ENCODE measurements at regions not wholly inside any gene's neighbourhood (a gene's known extent, or its start where the extent isn't known, plus 50 kb on each side); places are given as distances from the start of the nearest gene placed in this dataset.

DNA sequence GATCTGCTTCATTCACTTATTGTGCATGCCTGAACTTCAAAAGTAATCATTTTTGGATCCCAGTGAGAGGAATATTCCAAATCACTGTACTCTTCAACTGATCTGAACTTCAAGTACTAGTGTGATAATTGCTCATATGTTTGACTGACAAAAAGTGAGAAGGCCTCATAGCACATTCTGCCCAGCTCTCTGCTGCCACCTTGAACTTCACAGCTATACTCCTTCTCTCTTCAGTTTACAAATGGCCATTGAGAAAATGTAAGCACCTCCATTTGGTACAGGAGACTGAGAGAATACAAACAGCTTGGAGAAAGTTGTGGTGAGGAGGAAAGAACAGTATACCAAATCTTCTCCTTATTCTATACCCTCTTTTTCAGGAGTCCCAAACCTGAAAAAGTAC is 946.0 kb upstream of the CHAC2 start:
- DNase-seq = no peak

DNA sequence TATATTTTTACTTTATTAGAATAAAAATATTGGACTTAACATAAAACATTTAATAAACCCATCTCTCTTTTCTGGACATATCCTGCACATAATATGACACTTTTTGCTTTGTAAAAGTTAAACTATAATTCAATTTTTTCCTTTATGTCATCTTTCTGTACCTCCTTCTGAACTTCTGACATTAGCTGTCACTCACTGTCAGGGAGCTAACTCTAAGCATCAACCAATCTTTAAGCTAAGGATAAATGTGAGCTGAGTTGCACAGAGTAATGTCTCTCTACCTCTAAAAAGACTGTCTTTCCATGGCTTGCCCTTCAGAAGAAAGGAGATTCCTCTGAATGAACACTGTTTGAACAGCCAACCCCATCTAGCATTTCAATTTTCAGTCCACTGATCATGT is 948.6 kb upstream of the CHAC2 start:
- DNase-seq = no peak

DNA sequence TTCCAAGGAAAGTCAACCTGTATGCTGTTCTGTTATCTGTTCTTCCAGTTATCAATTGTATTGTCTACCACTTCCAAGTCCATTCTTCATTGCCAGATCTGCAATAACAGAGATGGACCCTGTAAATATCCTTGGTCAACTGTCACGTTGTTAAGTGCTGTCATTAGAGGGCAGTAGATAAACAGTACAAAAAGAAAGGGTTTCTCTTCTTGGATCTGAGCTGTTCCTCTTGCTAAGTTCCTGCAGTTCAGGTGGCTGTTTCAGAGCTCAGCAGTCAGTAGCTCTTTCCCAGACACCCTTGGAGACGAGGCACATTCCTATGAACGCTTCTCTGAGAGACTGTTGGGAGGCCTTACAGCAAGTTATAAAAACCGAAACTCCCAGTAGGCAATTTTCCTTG is 957.1 kb upstream of the CHAC2 start:
- DNase-seq = no peak

DNA sequence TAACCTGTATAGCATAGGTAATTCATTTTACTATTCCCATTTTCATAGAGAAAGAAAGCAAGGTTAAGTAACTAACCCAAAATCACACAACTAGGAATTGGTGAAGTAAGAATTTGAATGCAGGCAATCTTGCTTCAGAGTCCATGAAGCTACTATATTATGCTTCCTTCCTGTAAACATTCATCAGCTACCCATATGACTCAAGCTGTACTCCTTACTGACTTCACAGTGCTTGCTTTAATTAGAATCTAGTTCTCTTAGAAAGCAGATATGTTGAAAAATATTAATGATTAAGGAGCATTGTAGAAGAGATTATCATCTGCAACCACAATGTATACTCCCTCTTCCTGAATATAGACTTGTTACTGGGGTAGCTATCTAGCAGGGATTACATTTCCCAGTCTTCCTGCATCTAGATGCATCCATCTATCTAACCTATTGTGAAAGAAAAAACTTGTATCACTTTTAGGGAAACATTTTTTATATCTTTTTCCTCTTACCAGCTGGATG is 961.6 kb upstream of the CHAC2 start:
- no peak for DNase-seq

DNA sequence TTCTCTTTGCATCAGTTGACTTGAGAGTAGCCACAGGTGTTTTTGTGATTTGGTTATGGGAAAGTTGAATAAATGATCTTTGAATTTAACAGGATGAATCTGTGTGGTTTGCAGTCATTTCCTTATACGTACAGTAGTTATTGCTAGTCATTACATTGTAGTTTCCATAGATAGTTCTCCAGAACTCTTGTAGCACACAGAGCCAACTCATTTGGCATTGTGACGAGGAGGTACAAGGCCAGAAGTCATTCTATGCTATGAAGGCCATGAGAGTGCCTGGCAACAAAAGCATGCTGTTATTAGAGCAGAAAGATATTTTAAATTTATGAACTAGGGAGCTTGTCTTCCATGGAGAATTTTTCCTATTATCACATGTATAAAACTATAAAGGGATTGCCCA is 973.0 kb upstream of the CHAC2 start:
- no peak for DNase-seq

DNA sequence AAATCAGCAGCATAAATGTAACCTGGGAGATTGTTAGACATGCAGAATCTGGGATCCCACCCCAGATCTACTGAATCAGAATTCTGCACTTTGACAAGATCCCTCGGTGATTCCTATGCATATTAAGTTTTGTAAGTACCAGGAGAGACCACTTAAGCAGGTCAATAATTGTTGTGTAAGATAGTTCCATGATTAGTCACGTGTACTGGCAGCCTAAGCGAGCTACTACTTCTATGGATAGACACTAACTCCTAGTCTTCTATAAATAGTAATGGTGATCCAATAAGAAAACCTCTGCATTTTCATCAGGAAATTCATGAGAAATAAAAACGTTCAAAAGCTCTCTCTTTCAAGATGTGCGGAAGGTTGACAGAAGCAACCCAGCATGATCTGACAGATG is 988.2 kb upstream of the CHAC2 start:
- DNase-seq = no peak

DNA sequence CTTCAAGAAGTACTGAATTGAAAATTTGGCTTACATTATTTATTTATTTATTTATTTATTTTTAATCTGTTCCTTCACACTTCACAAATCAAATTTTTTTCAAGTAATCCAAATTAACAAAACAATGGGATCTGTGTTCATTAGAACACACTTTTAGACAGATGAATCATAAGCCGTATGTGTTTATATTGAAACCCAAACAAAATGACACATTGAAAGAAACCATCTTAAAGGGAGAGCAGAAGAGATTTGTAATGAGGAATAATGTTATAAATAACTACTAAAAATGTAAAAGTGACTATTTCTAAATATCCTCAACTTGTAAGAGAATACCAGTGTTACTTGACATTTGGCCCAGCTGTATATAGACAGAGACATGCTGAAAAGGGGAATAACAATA is 991.0 kb upstream of the CHAC2 start:
- no peak for DNase-seq

DNA sequence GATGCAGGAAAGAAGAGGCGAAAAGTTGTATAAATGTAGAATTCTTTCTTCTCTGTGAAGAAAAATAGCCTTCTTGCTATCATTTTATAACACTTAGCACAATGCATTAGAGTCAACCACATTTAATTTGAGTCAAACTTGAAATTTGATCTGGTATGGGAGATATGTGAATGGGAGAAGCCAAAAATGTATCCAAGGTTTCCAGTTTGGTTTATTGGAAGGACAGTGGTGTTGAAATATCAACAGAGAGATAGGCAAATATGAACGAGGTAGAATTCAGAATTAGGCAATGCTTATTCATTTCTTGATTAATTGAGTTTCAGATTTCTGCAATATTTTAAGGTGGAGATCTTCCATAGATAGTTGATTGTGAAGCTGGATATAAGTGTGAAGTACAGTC is 991.9 kb upstream of the CHAC2 start:
- no peak for DNase-seq

DNA sequence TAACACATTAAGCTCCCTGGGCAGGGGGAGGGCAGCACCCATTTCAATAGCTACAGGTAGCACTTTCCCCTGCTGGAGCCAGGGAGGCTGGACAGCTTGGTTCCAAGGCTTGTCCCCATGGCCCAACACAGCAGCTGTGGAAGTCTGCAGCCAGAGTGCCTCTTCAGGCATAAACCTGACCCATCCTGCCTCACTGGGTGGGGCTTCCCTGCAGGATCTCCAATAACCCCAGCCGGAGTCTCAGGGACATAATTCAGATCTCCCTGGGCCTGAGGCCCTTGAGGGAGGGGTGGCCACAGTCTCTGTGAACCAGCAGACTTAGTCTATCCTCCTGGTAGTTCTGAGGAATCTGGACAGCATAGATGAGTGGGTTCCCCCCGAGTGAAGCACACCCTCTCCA is 1001.9 kb upstream of the CHAC2 start:
- no peak for DNase-seq

DNA sequence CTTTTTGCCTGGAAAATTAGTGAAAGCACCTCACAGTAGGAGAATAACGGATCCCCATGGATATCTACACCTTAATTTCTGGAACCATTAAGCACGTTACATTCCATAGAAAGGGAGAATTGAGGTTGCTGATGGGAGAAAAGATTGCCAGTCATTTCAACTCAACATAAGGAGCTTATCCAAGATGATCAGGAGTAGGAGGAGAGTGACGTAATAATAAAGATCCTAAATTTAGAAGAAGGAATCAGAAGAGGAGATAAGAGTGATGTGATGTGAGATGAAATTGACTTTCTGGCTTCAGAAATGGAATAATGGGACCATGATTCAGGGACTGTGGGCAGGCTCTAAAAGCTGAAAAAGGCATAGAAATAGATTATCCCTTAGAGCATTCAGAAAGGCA is 1017.8 kb upstream of the CHAC2 start:
- no peak for DNase-seq

DNA sequence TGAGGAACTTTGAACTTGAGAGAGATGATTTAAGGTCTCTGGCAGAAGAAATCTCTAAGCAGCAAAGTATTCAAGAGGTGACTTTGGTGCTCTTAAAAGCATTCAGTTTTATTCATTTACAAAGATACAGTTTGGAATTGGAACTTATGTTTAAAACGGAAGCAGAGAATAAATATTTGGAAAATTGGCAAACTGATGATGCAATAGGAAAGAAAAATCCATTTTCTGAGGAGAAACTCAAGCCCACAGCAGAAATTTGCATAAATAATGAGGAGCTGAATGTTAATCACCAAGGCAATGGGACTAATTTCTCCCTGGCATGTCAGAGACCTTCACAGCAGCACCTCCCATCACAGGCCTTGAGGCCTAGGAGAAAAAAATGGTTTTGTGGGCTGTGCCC is 1022.5 kb upstream of the CHAC2 start:
- no peak for DNase-seq

DNA sequence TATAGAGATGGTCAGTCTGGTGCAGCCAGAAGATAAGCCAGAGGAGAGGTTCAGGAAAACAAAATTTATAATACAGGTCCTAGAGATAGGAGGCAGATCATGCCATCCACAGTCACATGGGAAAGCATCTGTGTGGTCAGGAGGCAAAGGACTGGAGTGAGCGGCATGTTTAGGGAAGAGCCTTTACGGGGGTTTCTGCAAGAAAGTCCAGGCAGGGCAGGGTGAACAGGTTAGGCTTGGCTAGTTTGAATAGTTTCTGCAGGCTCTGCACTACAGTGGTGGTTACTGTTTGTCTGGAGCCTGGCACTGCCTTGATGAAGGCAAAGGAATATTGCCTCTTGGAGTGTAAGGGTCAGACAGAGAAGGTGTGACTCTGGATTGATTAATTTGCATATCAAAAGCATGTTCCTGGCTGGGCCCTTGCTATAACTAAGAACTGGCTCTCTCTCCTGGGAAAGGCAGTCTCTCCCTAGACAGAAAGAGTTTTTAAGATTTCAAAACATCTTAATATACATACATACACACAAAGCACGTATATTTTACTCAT is 1034.7 kb upstream of the CHAC2 start:
- no peak for DNase-seq

DNA sequence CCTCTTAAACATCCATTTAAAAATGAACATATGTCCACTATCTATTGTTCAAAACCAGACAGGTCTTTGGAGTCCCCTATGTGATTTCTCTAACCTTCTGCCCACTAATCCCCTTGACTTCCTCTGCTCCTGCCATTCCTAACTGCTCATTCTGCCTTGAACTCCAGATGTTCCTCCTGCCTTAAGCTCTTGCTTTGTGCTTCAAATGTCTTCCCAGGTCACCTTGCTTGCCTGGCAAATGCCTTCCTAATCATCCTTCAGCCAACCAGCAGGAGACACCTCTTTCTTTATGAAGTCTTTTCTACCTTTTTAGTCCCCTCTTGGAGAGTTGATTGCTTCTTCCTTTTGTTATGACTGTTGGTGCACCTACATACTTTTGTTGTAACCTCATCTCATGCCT is 1043.0 kb upstream of the CHAC2 start:
- DNase-seq = no peak

DNA sequence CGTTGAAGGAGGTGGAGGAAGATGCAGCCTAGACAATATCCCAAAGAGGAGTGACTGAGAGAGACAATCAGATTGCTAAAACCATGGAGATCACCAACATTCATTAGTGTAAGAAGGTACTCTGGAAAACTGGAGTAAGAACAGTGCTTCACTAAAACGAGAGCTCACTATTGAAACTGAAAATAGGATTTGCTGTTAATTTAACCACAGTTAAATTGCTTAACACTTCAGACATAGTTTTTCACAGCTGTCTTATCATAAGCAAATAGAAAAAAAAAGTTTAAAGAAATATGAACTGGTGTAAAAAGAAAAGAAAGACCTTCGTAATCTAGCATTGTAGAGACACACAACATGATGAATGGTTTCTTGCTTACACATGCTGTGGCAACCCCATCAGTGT is 1049.8 kb upstream of the CHAC2 start:
- no peak for DNase-seq

DNA sequence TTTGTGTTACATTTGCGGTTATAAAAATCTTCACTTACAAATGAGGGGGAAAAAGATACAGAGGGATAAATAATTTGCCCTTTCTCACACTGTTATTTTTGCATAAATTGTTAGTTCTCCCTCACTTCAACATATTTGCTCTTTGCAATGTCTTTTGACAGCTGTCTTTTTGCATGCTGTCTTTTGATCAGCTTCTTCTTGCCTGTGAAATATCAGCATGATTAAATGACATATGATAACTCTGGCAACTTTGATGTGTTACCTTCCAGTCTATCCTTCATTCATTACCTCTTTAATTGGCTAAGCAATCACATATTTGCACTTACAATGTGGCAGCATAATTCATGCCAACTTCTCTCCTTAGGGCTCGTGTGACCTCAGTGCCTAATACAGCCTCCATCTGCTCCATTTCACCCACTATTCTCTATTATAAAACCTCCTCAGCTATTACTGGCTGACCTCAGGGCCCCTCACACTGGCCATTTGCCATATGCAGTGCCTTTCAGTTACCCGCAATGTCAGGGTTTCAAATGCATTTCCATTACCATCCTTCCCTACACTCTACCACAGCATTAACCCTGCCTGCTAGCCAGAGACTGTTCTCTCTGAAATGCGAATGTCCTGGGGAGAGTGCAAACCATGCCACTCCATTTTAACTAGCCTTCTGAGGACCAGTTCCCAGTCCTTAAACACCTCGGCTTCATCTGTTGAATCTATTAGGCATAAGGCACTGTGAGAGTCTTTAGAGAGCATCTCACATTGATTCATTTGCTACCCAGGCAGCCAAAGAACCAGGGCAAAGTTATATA is 1056.6 kb upstream of the CHAC2 start:
- DNase-seq = peak; percentile 86

DNA sequence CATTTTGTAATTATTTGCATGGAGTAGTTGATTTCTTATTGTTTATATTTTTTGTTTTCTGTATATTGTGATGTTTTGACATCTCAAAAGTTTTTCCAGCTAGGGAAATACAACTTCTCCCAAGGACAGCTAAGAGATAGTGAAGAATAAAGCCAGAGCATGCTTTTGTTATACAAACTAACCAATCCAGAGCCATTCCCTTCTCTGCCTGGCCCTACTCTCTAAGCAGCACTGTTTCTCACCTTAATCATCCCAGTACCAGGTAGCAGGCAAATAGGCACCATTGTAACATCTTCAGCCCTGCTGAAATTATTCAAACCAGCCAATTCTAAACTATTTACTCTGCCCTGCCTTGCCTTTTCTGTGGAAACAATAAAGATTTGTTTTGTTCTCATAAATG is 1063.4 kb upstream of the CHAC2 start:
- DNase-seq = no peak

DNA sequence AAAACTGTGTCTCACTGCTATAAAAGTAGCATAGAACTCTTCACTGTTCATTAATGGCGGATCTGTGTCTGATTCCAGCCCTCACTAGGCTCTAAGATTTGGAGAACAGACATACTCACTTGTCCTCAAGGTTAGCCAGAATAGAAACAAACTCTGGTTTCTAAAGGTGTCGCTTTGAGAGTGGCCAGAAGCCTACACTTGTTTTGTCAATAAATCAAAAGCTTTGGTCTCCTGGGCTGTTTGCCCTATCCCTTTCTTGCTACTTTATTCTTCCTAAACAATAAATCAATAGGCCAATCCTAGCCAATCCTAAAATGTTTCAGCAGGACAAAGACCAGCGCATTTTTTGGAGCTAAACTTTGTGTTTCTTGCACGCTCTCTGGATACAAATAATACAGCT is 1064.6 kb upstream of the CHAC2 start:
- no peak for DNase-seq

DNA sequence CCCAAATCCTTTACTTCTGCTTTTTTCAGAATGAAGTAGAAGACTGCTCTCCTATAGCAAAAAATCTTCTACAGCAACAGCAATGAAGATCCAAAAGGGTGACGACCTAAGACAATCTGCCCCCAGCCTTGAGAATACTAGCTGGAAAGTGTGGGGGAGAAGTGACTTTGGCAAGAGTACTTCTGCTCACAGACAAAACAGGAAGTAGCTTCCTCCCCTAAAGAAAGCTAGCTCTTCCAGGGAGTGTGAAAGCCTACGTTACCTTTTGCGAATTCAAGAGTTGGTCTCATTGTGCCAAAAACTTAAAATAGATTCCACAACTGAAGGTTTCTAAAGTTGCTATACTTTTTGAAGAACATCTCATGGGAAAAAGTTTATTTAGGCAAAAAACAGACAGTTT is 1069.2 kb upstream of the CHAC2 start:
- no peak for DNase-seq

DNA sequence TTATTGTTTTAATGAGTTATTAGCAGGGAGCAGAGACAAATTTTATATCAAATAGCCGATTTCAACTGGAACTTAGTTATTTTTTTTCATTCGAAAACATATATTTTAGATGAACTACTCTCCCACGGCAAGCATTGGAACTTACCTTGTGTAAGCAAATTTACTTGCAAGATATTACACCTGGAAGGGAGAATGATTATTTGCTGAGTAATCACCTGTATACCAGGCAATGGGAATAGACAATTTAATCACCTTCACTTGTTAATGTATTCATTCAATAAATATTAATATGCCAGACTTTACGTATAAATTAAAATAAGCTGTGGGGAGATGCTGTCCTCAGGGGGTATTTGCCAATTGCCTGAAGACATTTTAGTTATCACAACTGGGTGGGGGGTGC is 1069.9 kb upstream of the CHAC2 start:
- DNase-seq = no peak

DNA sequence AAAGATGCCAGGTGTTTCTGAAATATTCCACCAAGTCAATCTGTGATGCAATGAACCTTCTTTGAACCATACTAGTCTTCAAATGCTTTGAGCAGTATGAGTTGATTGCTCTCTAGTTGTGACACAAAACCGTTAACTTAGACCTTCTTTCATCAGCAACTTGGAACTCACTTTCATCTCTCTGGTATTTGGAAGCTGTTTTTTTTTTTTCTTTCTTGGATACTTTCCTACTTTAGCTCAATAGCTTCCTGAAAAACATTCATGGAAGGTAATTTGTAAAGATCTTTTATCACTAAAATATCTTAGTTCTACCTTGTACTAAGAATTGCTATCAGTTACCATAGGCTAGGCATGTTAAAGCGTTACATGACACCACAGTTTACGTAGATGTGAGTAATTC is 1071.9 kb upstream of the CHAC2 start:
- DNase-seq = no peak

DNA sequence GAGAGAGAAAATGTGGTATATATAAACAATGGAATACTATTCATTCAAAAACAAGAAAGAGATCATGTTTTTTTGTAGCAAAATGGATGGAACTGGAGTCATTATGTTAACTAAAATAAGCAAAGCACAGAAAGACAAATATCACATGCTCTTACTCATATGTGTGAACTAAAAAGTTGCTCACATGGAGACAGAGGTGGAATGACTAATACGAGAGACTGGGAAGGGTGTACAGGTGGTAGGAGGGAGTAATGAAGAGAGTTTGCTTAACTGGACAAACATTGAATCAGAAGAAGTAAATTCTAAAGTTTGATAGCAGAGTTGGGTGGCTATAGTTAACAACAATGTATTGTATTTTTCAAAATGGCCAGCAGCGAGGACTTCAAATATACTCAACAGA is 1080.7 kb upstream of the CHAC2 start:
- DNase-seq = no peak

DNA sequence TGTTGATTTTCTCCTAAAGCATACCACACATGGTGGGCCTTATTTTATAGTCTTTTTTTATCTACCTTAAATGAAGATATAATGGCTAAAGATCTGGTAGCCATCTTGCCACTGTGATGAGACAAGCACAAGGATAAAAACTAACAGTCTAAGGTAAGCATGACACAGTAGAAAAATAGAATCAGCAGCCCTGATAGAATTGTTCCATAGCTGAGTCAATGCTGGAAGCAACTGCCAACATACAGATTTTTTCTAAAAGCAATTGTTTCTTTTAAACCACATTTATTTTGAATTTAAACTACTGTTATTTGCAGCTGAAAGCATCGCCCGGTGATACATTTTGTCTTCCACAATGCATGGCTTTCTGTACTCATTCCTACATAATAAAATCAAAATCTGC is 1091.5 kb upstream of the CHAC2 start:
- no peak for DNase-seq

DNA sequence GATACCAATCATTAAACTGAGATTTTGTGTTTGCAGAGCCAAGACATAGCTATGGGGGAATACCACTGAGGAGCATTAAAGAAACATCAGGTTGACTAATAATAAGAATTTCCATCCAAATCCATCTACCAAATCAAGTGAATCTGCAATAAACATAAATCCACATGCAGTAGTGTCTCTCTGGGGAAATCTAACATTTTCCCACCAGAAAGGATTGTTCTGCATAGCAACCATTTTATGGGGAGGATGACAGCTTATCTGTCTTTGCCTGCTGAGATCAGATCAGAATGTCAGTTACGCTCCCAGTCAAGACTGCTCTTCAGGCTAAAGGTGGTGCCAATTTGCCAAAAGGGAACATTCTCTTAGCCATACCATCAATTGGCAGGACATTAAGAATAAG is 1098.9 kb upstream of the CHAC2 start:
- no peak for DNase-seq

DNA sequence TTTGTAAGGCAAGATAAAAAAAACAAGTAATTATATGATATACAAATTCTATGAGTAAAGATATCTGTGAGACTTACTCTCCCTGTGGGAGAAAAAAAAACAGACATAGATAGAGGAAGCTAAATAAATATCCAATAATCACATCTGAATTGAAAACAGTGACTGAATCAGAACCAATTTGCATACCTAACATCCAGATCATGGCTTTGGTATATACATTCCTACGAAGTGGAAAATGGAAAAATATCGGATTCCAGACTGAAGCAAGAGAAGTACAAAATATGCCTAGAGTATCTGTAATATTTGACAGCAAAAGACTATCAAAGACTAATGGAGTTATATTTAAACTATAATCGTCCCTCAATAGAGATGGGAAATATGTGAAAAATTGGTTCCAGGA is 1108.1 kb upstream of the CHAC2 start:
- DNase-seq = no peak

DNA sequence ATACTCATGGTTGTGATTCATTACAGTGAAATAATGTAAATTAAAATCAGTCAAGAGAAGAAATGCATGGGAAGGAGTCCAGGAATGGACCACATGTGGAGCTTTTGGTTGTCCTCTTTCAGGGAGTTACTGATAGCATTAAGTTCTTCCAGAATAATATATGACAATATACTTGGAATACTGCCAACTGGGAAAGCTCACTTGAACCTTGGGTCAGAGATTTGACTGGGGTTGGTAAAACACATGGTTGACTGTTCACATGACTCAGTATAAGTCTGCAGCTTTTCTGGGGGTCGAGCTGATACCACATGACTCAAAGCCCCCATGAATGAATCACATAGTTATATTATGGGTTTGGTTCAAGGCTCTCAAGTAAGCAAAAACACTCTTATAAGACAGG is 1109.0 kb upstream of the CHAC2 start:
- no peak for DNase-seq
